ENCODE measurements at regions not wholly inside any gene's neighbourhood (a gene's known extent, or its start where the extent isn't known, plus 50 kb on each side); places are given as distances from the start of the nearest gene placed in this dataset.

DNA sequence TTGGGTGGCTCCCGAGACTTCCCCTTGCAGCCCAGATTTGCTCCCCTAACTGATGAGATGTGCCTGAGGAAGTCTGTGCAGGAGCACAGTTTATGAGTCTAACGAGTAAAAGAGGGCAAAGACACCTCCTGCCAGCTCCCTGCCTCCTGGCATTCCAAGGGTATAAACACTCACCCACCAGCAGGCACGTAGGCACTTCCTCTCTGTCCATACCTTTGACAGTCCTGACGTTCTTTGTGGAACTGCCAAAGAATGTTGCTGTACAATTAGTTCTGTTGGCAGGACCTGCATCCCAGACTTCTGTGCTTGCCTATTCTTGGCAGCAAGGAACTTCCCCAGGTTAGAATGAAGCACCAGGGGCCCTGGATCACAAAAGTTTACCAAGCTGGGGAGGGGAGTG lies 889.3 kb downstream of the BCL11B start:
- no peak overlapping the region for H3K4me3 ChIP-seq (ENCODE audit: low read length)
- no peak for DNase-seq (ENCODE audit: low read depth)
- no peak for TF ChIP-seq CTCF (conservative IDR thresholded peaks at IDR 0.05; ENCODE audit: low read depth, low read length)

DNA sequence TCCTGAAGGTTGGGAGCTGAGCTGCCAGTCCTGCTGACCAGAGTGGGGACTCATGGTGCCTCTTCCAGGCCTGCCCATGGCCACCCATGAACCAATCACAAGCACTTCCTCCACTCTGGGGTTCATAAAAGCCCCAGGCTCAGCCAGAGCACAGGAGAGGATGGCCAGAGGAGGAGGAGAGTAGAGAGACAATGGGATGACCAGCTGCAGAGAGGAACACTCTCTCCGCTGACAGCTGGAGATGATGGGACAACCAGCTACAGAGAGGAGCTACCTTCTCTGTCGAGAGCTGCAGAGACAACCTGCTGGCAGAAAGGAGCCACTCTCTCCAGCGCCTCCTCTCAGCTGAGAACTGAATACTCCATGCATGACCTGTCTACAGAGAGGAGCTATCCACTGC lies 886.1 kb downstream of the BCL11B start:
- H3K4me3 ChIP-seq (ENCODE audit: low read length), result no peak overlapping the region
- no peak for DNase-seq (ENCODE audit: low read depth)
- no peak for TF ChIP-seq CTCF (conservative IDR thresholded peaks at IDR 0.05; ENCODE audit: low read depth, low read length)

- no peak overlapping the region for H3K4me3 ChIP-seq (ENCODE audit: low read length)
- TF ChIP-seq CTCF (conservative IDR thresholded peaks at IDR 0.05; ENCODE audit: low read depth, low read length), result no peak
- DNase-seq (ENCODE audit: low read depth), result no peak
Observed at GRCh38 chr14:98391061-98391460, 880.9 kb downstream of the BCL11B start.

DNA sequence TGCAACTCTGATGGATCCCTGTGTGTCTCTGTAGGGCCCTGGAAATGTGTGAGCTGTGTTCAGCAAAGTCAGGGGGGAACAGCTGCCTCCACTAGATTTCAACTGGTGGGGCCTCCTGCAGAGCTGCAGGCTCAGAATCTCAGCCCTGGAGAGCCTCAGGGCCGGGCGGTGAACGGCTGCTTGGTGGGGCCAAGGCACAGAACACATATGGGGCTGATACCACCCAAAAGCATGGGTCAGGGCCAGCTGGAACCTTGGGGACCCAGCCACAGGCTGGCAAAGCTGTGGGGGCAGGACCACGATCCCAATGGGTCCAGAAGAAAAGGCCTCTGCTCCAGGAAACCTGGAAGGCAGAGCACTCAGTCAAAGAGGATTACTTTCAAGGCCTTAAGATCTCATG lies 878.5 kb downstream of the BCL11B start:
- TF ChIP-seq CTCF (conservative IDR thresholded peaks at IDR 0.05; ENCODE audit: low read depth, low read length), result no peak
- H3K4me3 ChIP-seq (ENCODE audit: low read length), result no peak overlapping the region
- DNase-seq (ENCODE audit: low read depth), result no peak

- no peak overlapping the region for H3K4me3 ChIP-seq (ENCODE audit: low read length)
- no peak for TF ChIP-seq CTCF (conservative IDR thresholded peaks at IDR 0.05; ENCODE audit: low read depth, low read length)
- DNase-seq (ENCODE audit: low read depth), result no peak
Observed at GRCh38 chr14:98404811-98405210, 867.2 kb downstream of the BCL11B start.

DNA sequence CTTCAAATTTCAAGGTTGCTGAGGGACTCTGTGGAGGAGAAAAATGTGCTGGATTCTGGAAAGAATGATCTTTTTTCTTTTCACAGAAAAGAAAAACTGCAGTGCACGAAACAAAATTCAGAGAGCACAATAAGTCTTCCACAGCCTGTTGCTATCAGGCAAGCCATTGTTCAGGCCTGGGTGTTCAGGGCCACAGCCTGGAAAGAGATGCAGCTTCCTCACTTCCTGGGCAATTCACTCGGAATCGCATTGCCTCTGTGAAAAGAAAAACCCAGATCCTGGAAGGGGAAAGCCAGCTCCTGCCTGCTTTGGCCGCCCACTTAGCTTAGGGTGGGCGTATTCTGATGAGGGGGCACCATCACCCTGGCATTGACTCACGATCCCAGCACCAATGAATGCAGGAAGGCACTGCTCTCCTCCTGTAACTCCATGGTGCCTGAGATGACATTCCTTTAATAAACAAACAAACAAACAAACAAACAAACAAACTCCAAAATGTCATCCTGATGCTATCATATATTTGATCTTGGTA lies 863.9 kb downstream of the BCL11B start:
- no peak overlapping the region for H3K4me3 ChIP-seq (ENCODE audit: low read length)
- DNase-seq (ENCODE audit: low read depth), result no peak
- TF ChIP-seq CTCF (conservative IDR thresholded peaks at IDR 0.05; ENCODE audit: low read depth, low read length), result no peak

- no peak for DNase-seq (ENCODE audit: low read depth)
- no peak overlapping the region for H3K4me3 ChIP-seq (ENCODE audit: low read length)
- TF ChIP-seq CTCF (conservative IDR thresholded peaks at IDR 0.05; ENCODE audit: low read depth, low read length), result no peak
Observed at GRCh38 chr14:98408713-98409112, 863.3 kb downstream of the BCL11B start.

Measured in retinal pigment epithelial cell (primary cell).